HCT116 (cell line): ENCODE measurements at regions not wholly inside any gene's neighbourhood (a gene's known extent, or its start where the extent isn't known, plus 50 kb on each side); places are given as distances from the start of the nearest gene placed in this dataset.

ENCODE experiments used
- ATAC-seq: fragments of 200-7000 bp; cut with Tn5 transposase; 2 replicates; pipeline ENCODE4 v1.9.1; 2020; ENCODE audit warnings: mild to moderate bottlenecking, moderate library complexity
- BruUV-seq: library from RNA; stranded (reverse); fragments of 400-500 nt; replicated peaks from 2 replicates; lab custom pipeline; 2021; lab: Mats Ljungman, UMichigan
- CTCF ChIA-PET: fragments of 300-600 bp; sonication (Branson Sonifier 250); formaldehyde crosslinking; loops from one replicate; lab custom pipeline; 2021; ENCODE audit warnings: antibody characterized with exemption; lab: Charles Lee
- POLR2A ChIA-PET: fragments of 300-600, 350-600 bp; sonication (Branson Sonifier 250); formaldehyde crosslinking; loops from one replicate; lab custom pipeline; 2021; ENCODE audit warnings: antibody characterized with exemption; lab: Charles Lee
- RAD21 ChIA-PET, 2 experiments: fragments of 300-600 bp; sonication (Branson Sonifier 250); formaldehyde crosslinking; loops; one replicate each; lab custom pipeline; 2023; ENCODE audit warnings: low total read pairs in 2 of 2; ENCODE audit not compliant: uncharacterized antibody in 2 of 2, unreplicated experiment in 2 of 2, low non-redundant PET in 1 of 2; lab: Charles Lee
- DNase-seq: peaks from one replicate; pipeline ENCODE4 v3.0.0-alpha.2; 2010; ENCODE audit warnings: low read depth, low spot score
- H2AFZ ChIP-seq: fragments of 200-600 bp; shearing (Covaris generic), sonication (generic); 2 replicates; pipeline ENCODE4 v1.6.1; 2017; ENCODE audit warnings: low read depth, mixed run types, mixed read lengths, antibody characterized with exemption, low read length; ENCODE audit not compliant: poor library complexity, severe bottlenecking
- H3K27ac ChIP-seq: 2 replicates; pipeline ENCODE4 v1.5.1; 2012; ENCODE audit warnings: low read depth, low read length
- H3K27me3 ChIP-seq: fragments of 200-600 bp; sonication (generic); 2 replicates; pipeline ENCODE4 v1.6.1; 2016; ENCODE audit warnings: mixed run types, low read length, mixed read lengths; ENCODE audit not compliant: insufficient read depth
- H3K36me3 ChIP-seq, 2 experiments: fragments of 200-500 bp in 1 of 2; fragments of 200-600 bp in 1 of 2; sonication (Bioruptor generic) in 1 of 2; sonication (generic) in 1 of 2; 2 replicates each; pipeline versions ENCODE4 v1.5.1 to v1.6.1; 2014 to 2016; ENCODE audit warnings: low read length in 2 of 2, inconsistent platforms in 1 of 2, mixed read lengths in 1 of 2, mixed run types in 1 of 2; ENCODE audit not compliant: insufficient read depth in 2 of 2, control insufficient read depth in 1 of 2
- H3K4me1 ChIP-seq, 2 experiments: fragments of 200-600 bp in 1 of 2; sonication (generic) in 1 of 2; 2 replicates each; pipeline versions ENCODE4 v1.5.1 to v1.6.1; 2012 to 2017; ENCODE audit warnings: low read length in 2 of 2, inconsistent platforms in 1 of 2, mild to moderate bottlenecking in 1 of 2, mixed read lengths in 1 of 2, mixed run types in 1 of 2, moderate library complexity in 1 of 2; ENCODE audit not compliant: insufficient read depth in 2 of 2, control insufficient read depth in 1 of 2
- H3K4me2 ChIP-seq: fragments of 200-600 bp; sonication (generic); 2 replicates; pipeline ENCODE4 v1.6.1; 2017; ENCODE audit warnings: mixed run types, low read length, mixed read lengths
- H3K4me3 ChIP-seq, 2 experiments: fragments of 200-600 bp in 1 of 2; sonication (generic) in 1 of 2; replicated peaks in 1 of 2; 2 replicates each; pipeline ENCODE4 v1.5.1; 2011 to 2016; ENCODE audit warnings: low read length in 2 of 2, control low read depth in 1 of 2, low read depth in 1 of 2, mild to moderate bottlenecking in 1 of 2, mixed read lengths in 1 of 2, mixed run types in 1 of 2
- H3K79me2 ChIP-seq: fragments of 200-600 bp; sonication (generic); 2 replicates; pipeline ENCODE4 v1.6.1; 2017; ENCODE audit warnings: mild to moderate bottlenecking, mixed run types, low read length, moderate library complexity, mixed read lengths; ENCODE audit not compliant: insufficient read depth
- H3K9ac ChIP-seq: fragments of 200-600 bp; sonication (generic); 2 replicates; pipeline ENCODE4 v1.6.1; 2016; ENCODE audit warnings: low read length, mixed read lengths
- H3K9me2 ChIP-seq: fragments of 200-600 bp; sonication (generic), shearing (Covaris generic); 2 replicates; pipeline ENCODE4 v1.6.1; 2017; ENCODE audit warnings: mixed run types, mild to moderate bottlenecking, moderate library complexity; ENCODE audit not compliant: insufficient read depth
- H3K9me3 ChIP-seq, 2 experiments: fragments of 200-500 bp in 1 of 2; fragments of 200-600 bp in 1 of 2; sonication (Bioruptor generic) in 1 of 2; sonication (generic) in 1 of 2; 2 replicates each; pipeline ENCODE4 v1.6.1; 2014 to 2017; ENCODE audit warnings: low read length in 2 of 2, mixed read lengths in 2 of 2, inconsistent platforms in 1 of 2, low read depth in 1 of 2, mild to moderate bottlenecking in 1 of 2, mixed run types in 1 of 2, moderate library complexity in 1 of 2; ENCODE audit not compliant: control insufficient read depth in 1 of 2, insufficient read depth in 1 of 2
- H4K20me1 ChIP-seq: fragments of 200-600 bp; sonication (generic), shearing (Covaris generic); 2 replicates; pipeline ENCODE4 v1.6.1; 2017; ENCODE audit warnings: mixed run types, mild to moderate bottlenecking, moderate library complexity; ENCODE audit not compliant: insufficient read depth
- ATF3 ChIP-seq: IDR thresholded peaks from 2 replicates; pipeline ENCODE4 v1.6.1; 2012
- CBX3 ChIP-seq: IDR thresholded peaks from 2 replicates; pipeline ENCODE4 v1.6.1; 2012; ENCODE audit warnings: low read depth
- CEBPB ChIP-seq: IDR thresholded peaks from 2 replicates; pipeline ENCODE4 v1.6.1; 2012; ENCODE audit warnings: low read depth
- EGR1 ChIP-seq: IDR thresholded peaks from 2 replicates; pipeline ENCODE4 v1.6.1; 2012; ENCODE audit warnings: low read depth
- ELF1 ChIP-seq: IDR thresholded peaks from 2 replicates; pipeline ENCODE4 v1.6.1; 2012; ENCODE audit warnings: low read depth, borderline replicate concordance
- EZH2 ChIP-seq: fragments of 200-600 bp; sonication (generic); IDR thresholded peaks from 2 replicates; pipeline ENCODE4 v1.6.1; 2017; ENCODE audit warnings: antibody characterized with exemption, mixed run types
- EZH2phosphoT487 ChIP-seq: fragments of 200-600 bp; IDR thresholded peaks from 2 replicates; pipeline ENCODE4 v1.6.1; 2018; ENCODE audit warnings: antibody characterized with exemption, borderline replicate concordance
- FOSL1 ChIP-seq: IDR thresholded peaks from 2 replicates; pipeline ENCODE4 v1.6.1; 2012; ENCODE audit warnings: low read depth
- JUND ChIP-seq: IDR thresholded peaks from 2 replicates; pipeline ENCODE4 v1.6.1; 2012
- POLR2A ChIP-seq: IDR thresholded peaks from 2 replicates; pipeline ENCODE4 v1.7.0; 2011; ENCODE audit warnings: borderline replicate concordance; ENCODE audit not compliant: insufficient read depth, insufficient read length; ENCODE audit errors: extremely low read depth
- POLR2AphosphoS5 ChIP-seq: IDR thresholded peaks from 2 replicates; pipeline ENCODE4 v1.6.1; 2011; ENCODE audit warnings: mild to moderate bottlenecking, low read depth, low read length, moderate library complexity
- RAD21 ChIP-seq: IDR thresholded peaks from 2 replicates; pipeline ENCODE4 v1.6.1; 2012; ENCODE audit warnings: low read depth, mild to moderate bottlenecking
- REST ChIP-seq: IDR thresholded peaks from 2 replicates; pipeline ENCODE4 v1.6.1; 2012; ENCODE audit warnings: low read depth
- SIN3A ChIP-seq: IDR thresholded peaks from 2 replicates; pipeline ENCODE4 v1.6.1; 2012; ENCODE audit warnings: low read depth
- SP1 ChIP-seq: IDR thresholded peaks from 2 replicates; pipeline ENCODE4 v1.6.1; 2012; ENCODE audit warnings: low read depth
- SRF ChIP-seq: IDR thresholded peaks from 2 replicates; pipeline ENCODE4 v1.6.1; 2012; ENCODE audit warnings: low read depth
- TCF7L2 ChIP-seq: IDR thresholded peaks from 2 replicates; pipeline ENCODE4 v1.7.0; 2011; ENCODE audit warnings: borderline replicate concordance, inconsistent platforms; ENCODE audit not compliant: insufficient read depth, insufficient read length; ENCODE audit errors: extremely low read depth
- ZFX ChIP-seq: fragments of 450-650 bp; IDR thresholded peaks from 2 replicates; pipeline ENCODE4 v1.6.1; 2017
- ZNF274 ChIP-seq: fragments of 200-500 bp; sonication (Bioruptor generic); IDR thresholded peaks from 2 replicates; pipeline ENCODE4 v1.6.1; 2014; ENCODE audit warnings: mild to moderate bottlenecking, low read depth, low read length, inconsistent platforms
- intact Hi-C: fragments of 100-400 bp; cut with micrococcal nuclease; formaldehyde crosslinking; loops from 2 replicates; pipeline ENCODE4 v1.10.0; 2022
- TF ChIP-seq, protein P1 (sequence below): IDR thresholded peaks from 2 replicates; pipeline ENCODE4 v1.6.1; 2012

GRCh38 chr17:31753011-31753410, 106.0 kb downstream of the COPRS start:
- ATAC-seq (0 out of 2 replicates have a peak, but pooled peaks have one; percentile 20), DNase-seq (no peak)
- H3K4me1 ChIP-seq, result peaks cover 0 to 21% of the 10 kb centered on the region in 2 experiments; a peak in 2 of 4 replicates
- no peaks in the 10 kb centered on the region for H4K20me1 ChIP-seq
- no peaks in the 10 kb centered on the region for H3K9me3 ChIP-seq
- no peaks in the 10 kb centered on the region for H3K9me2 ChIP-seq
- POLR2A ChIA-PET, result no interaction called here
- TF ChIP-seq ZFX, result no peak
- no peak for TF ChIP-seq ELF1
- no peak for TF ChIP-seq ZNF274
- H3K27me3 ChIP-seq, result no peaks in the 10 kb centered on the region
- no peaks in the 10 kb centered on the region for H3K36me3 ChIP-seq
- CTCF ChIA-PET, result no interaction called here
- RAD21 ChIA-PET, result no interaction called here
- no TSS peak for BruUV-seq
- no peaks in the 10 kb centered on the region for H3K79me2 ChIP-seq
- H3K4me3 ChIP-seq, result no peak overlapping the region
- H2AFZ ChIP-seq, result no peak overlapping the region
- no peak overlapping the region for H3K9ac ChIP-seq
- no peak overlapping the region for H3K27ac ChIP-seq
- intact Hi-C loops, result no loop called here
- no peak overlapping the region for H3K4me2 ChIP-seq

DNA sequence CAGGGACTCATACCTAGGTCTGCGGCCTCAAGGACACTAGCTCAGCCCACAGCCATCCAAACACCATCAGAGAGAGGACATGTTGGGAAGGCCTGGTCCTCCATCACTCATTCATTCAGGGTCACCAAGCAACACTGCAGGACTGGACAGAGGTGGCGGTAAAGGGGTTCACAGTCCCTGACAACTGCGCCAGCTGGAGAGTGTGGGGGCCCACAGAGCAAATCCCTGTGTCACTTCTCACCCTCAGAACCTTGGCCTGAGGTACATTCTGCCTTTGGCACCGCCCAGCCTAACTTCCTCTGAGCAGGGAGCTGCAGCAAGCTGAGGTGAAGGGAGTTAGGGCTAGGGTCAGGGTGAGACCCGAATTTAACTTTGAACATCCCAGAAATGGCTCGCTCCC, 106.5 kb downstream of the COPRS start:
- ChIA-PET CTCF (no interaction called here), RAD21 (no interaction called here), POLR2A (no interaction called here)
- no peak overlapping the region for H3K4me2 ChIP-seq
- no peaks in the 10 kb centered on the region for H3K9me3 ChIP-seq
- no peak for DNase-seq
- no peaks in the 10 kb centered on the region for H3K36me3 ChIP-seq
- no peak for TF ChIP-seq ZFX
- no peak for TF ChIP-seq EGR1
- no peak for TF ChIP-seq EZH2phosphoT487
- TF ChIP-seq CBX3, result no peak
- TF ChIP-seq RAD21, result no peak
- no peak for TF ChIP-seq SRF
- TF ChIP-seq, protein P1, sequence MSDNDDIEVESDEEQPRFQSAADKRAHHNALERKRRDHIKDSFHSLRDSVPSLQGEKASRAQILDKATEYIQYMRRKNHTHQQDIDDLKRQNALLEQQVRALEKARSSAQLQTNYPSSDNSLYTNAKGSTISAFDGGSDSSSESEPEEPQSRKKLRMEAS, result no peak
- TF ChIP-seq JUND, result no peak
- no peak for TF ChIP-seq ATF3
- no peak for TF ChIP-seq ELF1
- no peak for TF ChIP-seq POLR2A
- no peak for TF ChIP-seq SP1
- no peak for TF ChIP-seq ZNF274
- TF ChIP-seq POLR2AphosphoS5, result no peak
- TF ChIP-seq TCF7L2, result no peak
- no peak for TF ChIP-seq REST
- no peak for TF ChIP-seq FOSL1
- no peak for TF ChIP-seq SIN3A
- no peak for TF ChIP-seq EZH2
- no peak for TF ChIP-seq CEBPB
- no TSS peak for BruUV-seq
- intact Hi-C loops, result no loop called here
- no peak overlapping the region for H3K9ac ChIP-seq
- no peaks in the 10 kb centered on the region for H3K79me2 ChIP-seq
- no peak overlapping the region for H3K27ac ChIP-seq
- H3K9me2 ChIP-seq, result no peaks in the 10 kb centered on the region
- H3K27me3 ChIP-seq, result no peaks in the 10 kb centered on the region
- peaks cover 0 to 21% of the 10 kb centered on the region in 2 experiments; a peak in 2 of 4 replicates for H3K4me1 ChIP-seq
- H2AFZ ChIP-seq, result no peak overlapping the region
- no peaks in the 10 kb centered on the region for H4K20me1 ChIP-seq
- no peak for ATAC-seq
- no peak overlapping the region for H3K4me3 ChIP-seq
